Spleen (tissue), 11 donors: ENCODE measurements at regions not wholly inside any gene's neighbourhood (a gene's known extent, or its start where the extent isn't known, plus 50 kb on each side); places are given as distances from the start of the nearest gene placed in this dataset.

ENCODE experiments used
- DNase-seq: peaks from one replicate; pipeline ENCODE4 v3.0.0-alpha.2; 2020
- H3K27ac ChIP-seq, 8 donors: fragments of 200-600 bp; sonication (generic) in 7 of 8; 1 replicate in 4 of 8; 2 replicates in 4 of 8; pipeline versions ENCODE4 v1.5.0 to v1.8.0; 2016 to 2021; ENCODE audit warnings: inconsistent platforms in 4 of 8, mild to moderate bottlenecking in 4 of 8, moderate library complexity in 1 of 8
- H3K27me3 ChIP-seq, 7 donors: fragments of 200-600 bp; sonication (generic) in 6 of 7; replicated peaks in 1 of 7; 1 replicate in 4 of 7; 2 replicates in 3 of 7; pipeline versions ENCODE4 v1.5.0 to v1.8.0; 2016 to 2021; ENCODE audit warnings: inconsistent platforms in 3 of 7, mild to moderate bottlenecking in 1 of 7
- H3K36me3 ChIP-seq, 6 donors: fragments of 200-600 bp; sonication (generic) in 5 of 6; 1 replicate in 4 of 6; 2 replicates in 2 of 6; pipeline versions ENCODE4 v1.5.0 to v1.8.0; 2016 to 2021; ENCODE audit warnings: inconsistent platforms in 2 of 6
- H3K4me1 ChIP-seq, 6 donors: fragments of 200-600 bp; sonication (generic) in 5 of 6; 1 replicate in 3 of 6; 2 replicates in 3 of 6; pipeline versions ENCODE4 v1.5.0 to v1.8.0; 2016 to 2021; ENCODE audit warnings: inconsistent platforms in 3 of 6
- H3K4me3 ChIP-seq, 8 donors: fragments of 200-600 bp; sonication (generic) in 7 of 8; 1 replicate in 4 of 8; 2 replicates in 4 of 8; pipeline versions ENCODE4 v1.5.0 to v1.8.0; 2016 to 2021; ENCODE audit warnings: inconsistent platforms in 4 of 8, mild to moderate bottlenecking in 4 of 8, moderate library complexity in 2 of 8
- H3K9me3 ChIP-seq, 8 donors: fragments of 200-600 bp; sonication (generic) in 7 of 8; 1 replicate in 4 of 8; 2 replicates in 4 of 8; pipeline versions ENCODE4 v1.5.0 to v1.8.0; 2016 to 2021; ENCODE audit warnings: inconsistent platforms in 4 of 8
- POLR2A ChIP-seq, 3 donors: fragments of 450-650 bp; IDR thresholded peaks; one replicate each; pipeline ENCODE4 v1.5.1; 2017; ENCODE audit warnings: antibody characterized with exemption in 3 of 3, mild to moderate bottlenecking in 1 of 3
- POLR2AphosphoS5 ChIP-seq, 3 donors: sonication (generic); formaldehyde crosslinking; IDR thresholded peaks; one replicate each; pipeline ENCODE4 v1.5.1; 2017; ENCODE audit warnings: antibody characterized with exemption in 3 of 3
- WGBS, 5 donors: extraction: QIAGEN DNeasy Blood & Tissue Kit in 3 of 5; methylation state at CpG; one replicate each; pipeline versions ENCODE4 v1.1.5 to v1.1.7; 2013 to 2018; 5-methylcytosine and 5-hydroxymethylcytosine counted together
- intact Hi-C: fragments of 100-400 bp; cut with DNase I; formaldehyde crosslinking; loops from one replicate; pipeline ENCODE4 v1.15.0; 2023; ENCODE audit warnings: low total_unique reads
- TF ChIP-seq, protein P1 (sequence below), 11 experiments: fragments of 200-600 bp in 7 of 11; fragments of 450-650 bp in 4 of 11; sonication (generic) in 4 of 11; IDR thresholded peaks in 8 of 11; conservative IDR thresholded peaks in 3 of 11; 1 replicate in 7 of 11; 2 replicates in 4 of 11; pipeline versions ENCODE4 v1.4.0 to v1.8.0; 2016 to 2021; ENCODE audit warnings: antibody characterized with exemption in 11 of 11, inconsistent platforms in 4 of 11, mild to moderate bottlenecking in 1 of 11
- donor health status: healthy with polysubstance abuse.
- donor health status: DM: no; HTN: no; CAD: no; lungs with moderate emphysema.
- donor health status: DM: no; HTN: no; CAD: no.
- donor health status: Bipolar disorder and iron deficiency.
- donor health status: healthy.
- donor health status: DM: no; HTN: no; CAD: no.
- donor health status: DM: yes; HTN: yes; CAD: no.

DNA sequence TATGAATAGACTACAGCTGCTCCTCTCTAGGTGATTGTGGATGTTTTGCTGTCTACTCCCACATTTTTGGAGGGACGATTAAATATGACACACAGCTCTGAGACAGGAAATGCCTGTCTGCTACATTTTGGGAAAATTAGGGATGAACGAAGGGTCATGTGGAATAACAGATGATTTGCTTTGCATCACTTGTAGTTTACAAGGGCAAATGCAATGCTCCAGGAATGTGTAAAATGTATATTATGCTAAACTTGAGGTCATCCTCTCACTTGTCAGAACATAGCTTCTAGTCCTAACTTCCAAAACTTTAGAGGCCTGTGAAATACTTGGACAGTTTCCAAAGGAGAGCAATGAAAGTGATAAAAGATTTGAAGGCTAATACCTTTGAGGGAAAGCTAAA, 284.2 kb upstream of the DACH1 start:
- Histone ChIP-seq H3K4me1 (no peaks in the 10 kb centered on the region), H3K36me3 (no peaks in the 10 kb centered on the region), H3K27ac (no peak overlapping the region), H3K9me3 (no peaks in the 10 kb centered on the region), H3K27me3 (no peaks in the 10 kb centered on the region), H3K4me3 (no peak overlapping the region)
- 57 to 70% (median 70%) methylated on average over 2 of the region's 2 CpGs for WGBS, 5 donors
- intact Hi-C loops = no loop called here
- no peak for DNase-seq
- TF ChIP-seq, protein P1, sequence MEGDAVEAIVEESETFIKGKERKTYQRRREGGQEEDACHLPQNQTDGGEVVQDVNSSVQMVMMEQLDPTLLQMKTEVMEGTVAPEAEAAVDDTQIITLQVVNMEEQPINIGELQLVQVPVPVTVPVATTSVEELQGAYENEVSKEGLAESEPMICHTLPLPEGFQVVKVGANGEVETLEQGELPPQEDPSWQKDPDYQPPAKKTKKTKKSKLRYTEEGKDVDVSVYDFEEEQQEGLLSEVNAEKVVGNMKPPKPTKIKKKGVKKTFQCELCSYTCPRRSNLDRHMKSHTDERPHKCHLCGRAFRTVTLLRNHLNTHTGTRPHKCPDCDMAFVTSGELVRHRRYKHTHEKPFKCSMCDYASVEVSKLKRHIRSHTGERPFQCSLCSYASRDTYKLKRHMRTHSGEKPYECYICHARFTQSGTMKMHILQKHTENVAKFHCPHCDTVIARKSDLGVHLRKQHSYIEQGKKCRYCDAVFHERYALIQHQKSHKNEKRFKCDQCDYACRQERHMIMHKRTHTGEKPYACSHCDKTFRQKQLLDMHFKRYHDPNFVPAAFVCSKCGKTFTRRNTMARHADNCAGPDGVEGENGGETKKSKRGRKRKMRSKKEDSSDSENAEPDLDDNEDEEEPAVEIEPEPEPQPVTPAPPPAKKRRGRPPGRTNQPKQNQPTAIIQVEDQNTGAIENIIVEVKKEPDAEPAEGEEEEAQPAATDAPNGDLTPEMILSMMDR (IDR thresholded peaks at IDR 0.05 in 8 of 11, conservative IDR thresholded peaks at IDR 0.05 in 3 of 11) = no peak
- TF ChIP-seq POLR2AphosphoS5 (IDR thresholded peaks at IDR 0.05) (no peak), POLR2A (IDR thresholded peaks at IDR 0.05) (no peak)

- no peaks in the 10 kb centered on the region for H3K4me1 ChIP-seq
- 74 to 88% (median 80%) methylated on average over 3 of the region's 3 CpGs for WGBS, 5 donors
Measured at GRCh38 chr13:72150502-72150901, 283.5 kb upstream of the DACH1 start.

DNA sequence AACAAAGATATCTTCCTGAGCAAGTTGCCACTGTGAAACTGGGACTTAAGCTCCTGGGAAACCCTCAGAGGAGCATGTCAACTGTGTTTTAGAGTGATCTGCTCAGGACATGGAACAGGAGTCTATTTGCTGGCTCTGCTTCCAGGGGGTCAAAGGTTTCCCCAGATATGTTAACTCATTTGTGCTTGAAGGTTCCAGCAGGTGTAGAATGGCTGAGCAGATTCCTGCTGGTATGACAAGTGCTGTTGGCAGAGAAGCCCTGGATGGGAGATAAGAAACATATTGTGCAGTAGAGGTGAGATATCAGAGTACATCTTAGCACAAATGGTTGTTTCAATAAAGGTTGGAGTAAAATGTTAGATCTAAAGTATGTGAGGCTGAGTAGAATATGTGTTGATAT, 282.7 kb upstream of the DACH1 start:
- intact Hi-C loops = no loop called here
- DNase-seq = no peak
- H3K27me3 ChIP-seq = no peaks in the 10 kb centered on the region
- no peak for TF ChIP-seq POLR2AphosphoS5 (IDR thresholded peaks at IDR 0.05)
- TF ChIP-seq, protein P1 (IDR thresholded peaks at IDR 0.05 in 8 of 11, conservative IDR thresholded peaks at IDR 0.05 in 3 of 11) = no peak
- TF ChIP-seq POLR2A (IDR thresholded peaks at IDR 0.05) = no peak
- no peaks in the 10 kb centered on the region for H3K4me1 ChIP-seq
- H3K27ac ChIP-seq = no peak overlapping the region
- H3K36me3 ChIP-seq = no peaks in the 10 kb centered on the region
- H3K4me3 ChIP-seq = no peak overlapping the region
- H3K9me3 ChIP-seq = no peaks in the 10 kb centered on the region

More at GRCh38 chr13:72150502-72150901, 283.5 kb upstream of the DACH1 start:
- H3K36me3 ChIP-seq = no peaks in the 10 kb centered on the region
- H3K27me3 ChIP-seq = no peaks in the 10 kb centered on the region
- no peak for DNase-seq
- H3K27ac ChIP-seq = no peak overlapping the region
- TF ChIP-seq POLR2AphosphoS5 (IDR thresholded peaks at IDR 0.05) (no peak), POLR2A (IDR thresholded peaks at IDR 0.05) (no peak)
- TF ChIP-seq, protein P1 (IDR thresholded peaks at IDR 0.05 in 8 of 11, conservative IDR thresholded peaks at IDR 0.05 in 3 of 11) = no peak
- intact Hi-C loops = no loop called here
- no peaks in the 10 kb centered on the region for H3K9me3 ChIP-seq
- H3K4me3 ChIP-seq = no peak overlapping the region

DNA sequence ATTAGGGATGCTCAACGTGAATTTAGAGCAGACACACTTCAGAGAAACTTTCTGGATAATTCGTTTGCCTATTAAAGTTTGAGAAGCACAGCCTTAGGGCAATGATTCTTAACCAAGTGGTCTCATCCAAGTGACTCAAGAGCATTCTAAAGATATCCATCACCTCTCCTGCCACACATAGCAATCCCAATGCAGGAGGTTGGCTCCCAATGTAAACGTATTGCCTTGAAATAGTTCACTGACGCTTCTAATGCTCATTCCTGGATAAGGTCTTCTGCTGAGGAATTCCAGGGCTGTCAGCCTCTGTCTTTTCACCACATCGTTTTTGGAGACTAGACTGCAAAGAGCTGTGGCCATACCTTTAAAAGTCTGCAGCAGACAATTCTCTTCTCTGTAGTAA, 279.8 kb upstream of the DACH1 start:
- TF ChIP-seq, protein P1 (IDR thresholded peaks at IDR 0.05 in 8 of 11, conservative IDR thresholded peaks at IDR 0.05 in 3 of 11) = no peak
- TF ChIP-seq POLR2A (IDR thresholded peaks at IDR 0.05) = no peak
- no peak for TF ChIP-seq POLR2AphosphoS5 (IDR thresholded peaks at IDR 0.05)
- Histone ChIP-seq H3K4me3 (no peak overlapping the region), H3K27me3 (no peaks in the 10 kb centered on the region), H3K36me3 (no peaks in the 10 kb centered on the region), H3K4me1 (no peaks in the 10 kb centered on the region), H3K9me3 (no peaks in the 10 kb centered on the region), H3K27ac (no peak overlapping the region)
- WGBS, 5 donors = 73 to 80% (median 77%) methylated on average over 5 of the region's 5 CpGs
- no peak for DNase-seq
- intact Hi-C loops = no loop called here
